Glutamatergic neuron (in vitro differentiated cells): ENCODE measurements at regions not wholly inside any gene's neighbourhood (a gene's known extent, or its start where the extent isn't known, plus 50 kb on each side); places are given as distances from the start of the nearest gene placed in this dataset.

ENCODE experiments used
- DNase-seq: peaks from one replicate; pipeline ENCODE4 v3.0.0; 2022
- H3K27ac Mint-ChIP-seq: one replicate; pipeline ENCODE4 v1.8.0; 2020; ENCODE audit warnings: mild to moderate bottlenecking, mixed read lengths, inconsistent platforms; ENCODE audit not compliant: unreplicated experiment
- H3K27me3 Mint-ChIP-seq: one replicate; pipeline ENCODE4 v1.8.0; 2020; ENCODE audit warnings: mild to moderate bottlenecking, moderate library complexity, mixed read lengths, inconsistent platforms; ENCODE audit not compliant: unreplicated experiment
- H3K36me3 Mint-ChIP-seq: one replicate; pipeline ENCODE4 v1.8.0; 2020; ENCODE audit warnings: mild to moderate bottlenecking, mixed read lengths, inconsistent platforms; ENCODE audit not compliant: unreplicated experiment
- H3K4me1 Mint-ChIP-seq: one replicate; pipeline ENCODE4 v1.8.0; 2020; ENCODE audit warnings: mild to moderate bottlenecking, low read depth, mixed read lengths, inconsistent platforms; ENCODE audit not compliant: unreplicated experiment
- H3K4me3 Mint-ChIP-seq: one replicate; pipeline ENCODE4 v1.8.0; 2020; ENCODE audit warnings: mild to moderate bottlenecking, mixed read lengths, inconsistent platforms; ENCODE audit not compliant: unreplicated experiment
- H3K9me3 Mint-ChIP-seq: one replicate; pipeline ENCODE4 v1.8.0; 2020; ENCODE audit warnings: mild to moderate bottlenecking, moderate library complexity, mixed read lengths, inconsistent platforms; ENCODE audit not compliant: unreplicated experiment
- TF ChIP-seq, protein P1 (sequence below): fragments of 200-600 bp; sonication (generic); IDR thresholded peaks from one replicate; pipeline ENCODE4 v1.5.0; 2021; ENCODE audit not compliant: partially characterized antibody, unreplicated experiment

- peaks cover 12% of the 10 kb centered on the region for H3K4me1 Mint-ChIP-seq
- no peak overlapping the region for H3K27ac Mint-ChIP-seq
- no peak for DNase-seq
- TF ChIP-seq, protein P1, sequence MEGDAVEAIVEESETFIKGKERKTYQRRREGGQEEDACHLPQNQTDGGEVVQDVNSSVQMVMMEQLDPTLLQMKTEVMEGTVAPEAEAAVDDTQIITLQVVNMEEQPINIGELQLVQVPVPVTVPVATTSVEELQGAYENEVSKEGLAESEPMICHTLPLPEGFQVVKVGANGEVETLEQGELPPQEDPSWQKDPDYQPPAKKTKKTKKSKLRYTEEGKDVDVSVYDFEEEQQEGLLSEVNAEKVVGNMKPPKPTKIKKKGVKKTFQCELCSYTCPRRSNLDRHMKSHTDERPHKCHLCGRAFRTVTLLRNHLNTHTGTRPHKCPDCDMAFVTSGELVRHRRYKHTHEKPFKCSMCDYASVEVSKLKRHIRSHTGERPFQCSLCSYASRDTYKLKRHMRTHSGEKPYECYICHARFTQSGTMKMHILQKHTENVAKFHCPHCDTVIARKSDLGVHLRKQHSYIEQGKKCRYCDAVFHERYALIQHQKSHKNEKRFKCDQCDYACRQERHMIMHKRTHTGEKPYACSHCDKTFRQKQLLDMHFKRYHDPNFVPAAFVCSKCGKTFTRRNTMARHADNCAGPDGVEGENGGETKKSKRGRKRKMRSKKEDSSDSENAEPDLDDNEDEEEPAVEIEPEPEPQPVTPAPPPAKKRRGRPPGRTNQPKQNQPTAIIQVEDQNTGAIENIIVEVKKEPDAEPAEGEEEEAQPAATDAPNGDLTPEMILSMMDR = no peak
- H3K4me3 Mint-ChIP-seq = no peak overlapping the region
- no peaks in the 10 kb centered on the region for H3K27me3 Mint-ChIP-seq
- no peaks in the 10 kb centered on the region for H3K9me3 Mint-ChIP-seq
- H3K36me3 Mint-ChIP-seq = no peaks in the 10 kb centered on the region
Observed at GRCh38 chr7:121793716-121794115, 79.2 kb upstream of the PTPRZ1 start.

GRCh38 chr7:121777672-121778071 is 95.3 kb upstream of the PTPRZ1 start:
- TF ChIP-seq, protein P1 = no peak
- no peaks in the 10 kb centered on the region for H3K4me1 Mint-ChIP-seq

GRCh38 chr7:121774563-121774962 is 98.4 kb upstream of the PTPRZ1 start:
- Mint-ChIP-seq H3K4me3 (no peak overlapping the region), H3K27me3 (no peaks in the 10 kb centered on the region), H3K9me3 (no peaks in the 10 kb centered on the region), H3K4me1 (no peaks in the 10 kb centered on the region), H3K36me3 (no peaks in the 10 kb centered on the region), H3K27ac (no peak overlapping the region)
- no peak for DNase-seq
- TF ChIP-seq, protein P1 = no peak

More at GRCh38 chr7:121777672-121778071, 95.3 kb upstream of the PTPRZ1 start:
- Mint-ChIP-seq H3K4me3 (no peak overlapping the region), H3K27ac (no peak overlapping the region), H3K27me3 (no peaks in the 10 kb centered on the region), H3K36me3 (no peaks in the 10 kb centered on the region), H3K9me3 (no peaks in the 10 kb centered on the region)
- no peak for DNase-seq

DNA sequence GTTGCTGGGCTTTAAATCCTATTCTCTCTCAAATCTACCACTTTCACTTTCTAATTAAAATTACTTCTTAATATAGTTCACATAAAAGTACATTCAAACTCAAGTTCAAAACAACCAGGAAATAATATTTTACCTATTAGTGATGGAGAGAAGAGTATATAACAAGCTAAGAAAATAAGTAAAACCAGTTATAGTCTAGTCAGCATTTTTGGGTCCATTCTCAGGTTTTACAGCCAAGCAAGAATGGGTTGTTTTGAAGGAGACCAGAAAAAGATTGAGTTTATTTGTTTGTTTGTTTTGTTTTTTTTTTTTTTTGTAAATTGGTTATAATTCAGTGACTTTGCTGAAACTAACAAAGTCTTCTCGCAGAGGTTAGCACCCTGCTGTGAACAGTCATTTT is 106.3 kb upstream of the PTPRZ1 start:
- TF ChIP-seq, protein P1 = no peak
- no peaks in the 10 kb centered on the region for H3K4me1 Mint-ChIP-seq
- no peaks in the 10 kb centered on the region for H3K36me3 Mint-ChIP-seq
- H3K27me3 Mint-ChIP-seq = no peaks in the 10 kb centered on the region
- H3K4me3 Mint-ChIP-seq = no peak overlapping the region
- H3K9me3 Mint-ChIP-seq = no peaks in the 10 kb centered on the region
- no peak overlapping the region for H3K27ac Mint-ChIP-seq
- DNase-seq = no peak

DNA sequence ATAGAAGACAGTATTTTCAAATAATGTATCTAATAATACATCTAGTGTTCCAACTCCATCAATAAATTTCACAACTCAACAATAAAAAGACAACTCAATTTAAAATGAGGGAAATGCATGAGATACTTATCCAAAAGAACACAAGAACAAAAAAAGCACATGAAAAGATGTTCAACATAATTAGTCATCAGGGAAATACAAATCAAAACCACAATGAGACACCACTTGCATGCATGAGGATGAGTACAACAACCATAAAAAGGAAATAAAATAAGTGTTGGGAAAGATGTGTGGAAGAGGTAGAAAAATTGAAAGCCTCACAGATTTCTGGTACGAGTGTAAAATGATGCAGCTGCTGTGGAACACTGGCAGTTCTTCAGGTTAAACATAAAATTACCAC is 111.6 kb upstream of the PTPRZ1 start:
- H3K27ac Mint-ChIP-seq = no peak overlapping the region

More for the DNA sequence above, 111.6 kb upstream of the PTPRZ1 start:
- TF ChIP-seq, protein P1 = no peak
- H3K9me3 Mint-ChIP-seq = no peaks in the 10 kb centered on the region
- no peaks in the 10 kb centered on the region for H3K4me1 Mint-ChIP-seq
- H3K27me3 Mint-ChIP-seq = no peaks in the 10 kb centered on the region
- no peaks in the 10 kb centered on the region for H3K36me3 Mint-ChIP-seq
- H3K4me3 Mint-ChIP-seq = no peak overlapping the region
- no peak for DNase-seq
